ENCODE measurements at regions not wholly inside any gene's neighbourhood (a gene's known extent, or its start where the extent isn't known, plus 50 kb on each side); places are given as distances from the start of the nearest gene placed in this dataset.

DNA sequence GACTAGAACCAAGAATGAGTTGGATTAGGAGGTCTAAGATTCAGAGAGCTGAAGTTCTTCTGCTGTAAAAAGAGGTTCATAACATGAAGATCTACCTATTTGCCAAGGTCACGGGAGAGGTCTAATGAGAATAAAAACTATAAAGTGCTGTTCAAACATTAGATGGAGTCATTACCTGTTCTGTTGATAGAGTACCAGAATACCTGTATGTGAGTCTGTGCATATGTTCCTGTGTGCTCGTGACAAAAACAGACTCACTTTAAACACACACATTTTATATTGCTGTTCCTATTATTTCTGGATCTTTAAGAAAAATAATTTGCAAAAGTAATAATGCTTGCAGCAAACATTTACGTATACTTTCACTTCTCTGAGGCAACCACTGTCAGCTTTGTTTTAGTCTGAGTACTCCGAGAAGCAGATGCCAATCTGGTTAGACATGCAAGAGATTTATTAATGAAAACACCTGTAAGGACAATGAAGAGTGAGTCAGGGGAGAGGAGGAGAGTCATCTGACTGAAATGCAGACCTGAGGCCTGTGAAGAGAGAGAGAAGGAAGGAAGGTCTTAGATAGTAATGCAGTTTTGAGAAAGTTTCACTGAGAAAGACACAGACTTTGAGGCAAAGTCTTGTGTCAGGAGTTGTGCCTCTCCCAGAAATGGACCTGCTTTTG is 221.2 kb downstream of the SQOR start:
- Histone ChIP-seq H3K27me3 (no peaks in the 10 kb centered on the region), H3K9me3 (no peaks in the 10 kb centered on the region), H3K4me3 (replicated peaks in 1 of 3) (no peak overlapping the region), H3K4me1 (no peaks in the 10 kb centered on the region), H3K27ac (no peak overlapping the region), H3K36me3 (no peaks in the 10 kb centered on the region)
- 81 to 88% methylated on average over 4 of the region's 4 CpGs for WGBS, 2 donors
- TF ChIP-seq, protein P1, sequence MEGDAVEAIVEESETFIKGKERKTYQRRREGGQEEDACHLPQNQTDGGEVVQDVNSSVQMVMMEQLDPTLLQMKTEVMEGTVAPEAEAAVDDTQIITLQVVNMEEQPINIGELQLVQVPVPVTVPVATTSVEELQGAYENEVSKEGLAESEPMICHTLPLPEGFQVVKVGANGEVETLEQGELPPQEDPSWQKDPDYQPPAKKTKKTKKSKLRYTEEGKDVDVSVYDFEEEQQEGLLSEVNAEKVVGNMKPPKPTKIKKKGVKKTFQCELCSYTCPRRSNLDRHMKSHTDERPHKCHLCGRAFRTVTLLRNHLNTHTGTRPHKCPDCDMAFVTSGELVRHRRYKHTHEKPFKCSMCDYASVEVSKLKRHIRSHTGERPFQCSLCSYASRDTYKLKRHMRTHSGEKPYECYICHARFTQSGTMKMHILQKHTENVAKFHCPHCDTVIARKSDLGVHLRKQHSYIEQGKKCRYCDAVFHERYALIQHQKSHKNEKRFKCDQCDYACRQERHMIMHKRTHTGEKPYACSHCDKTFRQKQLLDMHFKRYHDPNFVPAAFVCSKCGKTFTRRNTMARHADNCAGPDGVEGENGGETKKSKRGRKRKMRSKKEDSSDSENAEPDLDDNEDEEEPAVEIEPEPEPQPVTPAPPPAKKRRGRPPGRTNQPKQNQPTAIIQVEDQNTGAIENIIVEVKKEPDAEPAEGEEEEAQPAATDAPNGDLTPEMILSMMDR (IDR thresholded peaks at IDR 0.05): no peak
- no peak for TF ChIP-seq POLR2A (IDR thresholded peaks at IDR 0.05)
- no peak for DNase-seq
- intact Hi-C loops (cut with DNase I): no loop called here

DNA sequence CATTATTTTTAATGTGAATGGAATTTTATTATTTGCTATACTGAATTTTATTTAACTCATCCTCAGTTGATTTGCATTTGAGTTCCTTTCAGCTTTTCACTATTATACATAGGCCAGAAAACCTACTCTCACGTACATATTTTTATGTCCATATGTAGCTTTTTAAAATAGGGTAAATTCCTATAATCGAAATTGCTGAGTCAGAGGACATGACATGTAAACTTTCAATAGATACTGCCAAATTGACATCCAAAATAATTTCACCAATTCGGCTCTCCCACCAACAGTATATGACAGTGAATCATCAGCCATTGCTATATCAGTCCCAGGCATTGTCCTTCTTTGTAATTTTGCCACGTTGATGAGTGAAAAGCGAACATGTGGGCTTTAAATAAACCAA is 222.5 kb downstream of the SQOR start:
- no peaks in the 10 kb centered on the region for H3K4me1 ChIP-seq
- no peaks in the 10 kb centered on the region for H3K36me3 ChIP-seq
- TF ChIP-seq, protein P1 (IDR thresholded peaks at IDR 0.05): no peak
- no peak for TF ChIP-seq POLR2A (IDR thresholded peaks at IDR 0.05)
- H3K27me3 ChIP-seq: no peaks in the 10 kb centered on the region
- no peak overlapping the region for H3K4me3 ChIP-seq (replicated peaks in 1 of 3)
- DNase-seq: no peak
- H3K9me3 ChIP-seq: no peaks in the 10 kb centered on the region
- 90% methylated on average over 5 of the region's 5 CpGs for WGBS, 2 donors
- intact Hi-C loops (cut with DNase I): no loop called here
- H3K27ac ChIP-seq: no peak overlapping the region

DNA sequence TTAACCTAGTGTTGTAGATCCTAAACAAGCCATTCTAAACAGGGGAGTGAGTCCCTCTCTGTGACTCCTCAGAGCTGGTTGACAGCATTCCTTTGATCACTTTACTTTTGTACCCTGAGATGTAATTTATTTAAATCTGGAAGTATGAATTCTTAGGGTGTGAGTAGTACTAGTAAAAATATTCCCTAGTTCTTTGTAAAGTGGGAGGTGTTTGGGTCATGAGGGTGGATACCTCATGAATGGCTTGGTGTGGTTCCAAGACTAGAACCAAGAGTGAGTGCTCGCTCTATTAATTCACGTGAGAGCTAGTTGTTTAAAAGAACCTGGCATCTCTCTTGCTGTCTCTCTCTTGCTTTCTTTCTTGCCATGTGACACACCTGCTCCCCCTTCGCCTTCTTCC is 223.7 kb downstream of the SQOR start:
- intact Hi-C loops (cut with DNase I): no loop called here
- Histone ChIP-seq H3K4me1 (no peaks in the 10 kb centered on the region), H3K9me3 (no peaks in the 10 kb centered on the region), H3K4me3 (replicated peaks in 1 of 3) (no peak overlapping the region), H3K27ac (no peak overlapping the region), H3K27me3 (no peaks in the 10 kb centered on the region), H3K36me3 (no peaks in the 10 kb centered on the region)
- TF ChIP-seq, protein P1 (IDR thresholded peaks at IDR 0.05): no peak
- no peak for TF ChIP-seq POLR2A (IDR thresholded peaks at IDR 0.05)
- no peak for DNase-seq
- 70 to 74% methylated on average over 3 of the region's 3 CpGs for WGBS, 2 donors

DNA sequence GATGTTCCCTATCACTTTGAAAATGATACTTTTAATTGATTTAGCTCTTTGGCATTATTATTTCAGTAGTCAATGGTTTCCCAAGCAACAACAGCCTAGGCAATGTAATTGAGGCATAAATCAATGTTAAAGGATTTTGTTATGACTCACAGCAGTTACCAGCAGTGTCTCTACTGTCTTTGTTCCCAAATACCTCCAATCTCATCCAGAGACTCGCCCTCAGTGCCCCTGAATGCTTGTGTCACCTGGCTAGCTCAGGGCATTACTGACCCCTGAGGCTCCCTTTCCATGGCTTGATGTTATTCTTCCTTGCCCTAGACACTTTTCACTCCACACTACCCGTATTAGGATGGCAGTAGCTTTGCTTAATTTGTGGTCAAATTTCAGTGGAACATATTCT is 227.2 kb downstream of the SQOR start:
- TF ChIP-seq, protein P1 (IDR thresholded peaks at IDR 0.05): no peak
- no peak for TF ChIP-seq POLR2A (IDR thresholded peaks at IDR 0.05)

DNA sequence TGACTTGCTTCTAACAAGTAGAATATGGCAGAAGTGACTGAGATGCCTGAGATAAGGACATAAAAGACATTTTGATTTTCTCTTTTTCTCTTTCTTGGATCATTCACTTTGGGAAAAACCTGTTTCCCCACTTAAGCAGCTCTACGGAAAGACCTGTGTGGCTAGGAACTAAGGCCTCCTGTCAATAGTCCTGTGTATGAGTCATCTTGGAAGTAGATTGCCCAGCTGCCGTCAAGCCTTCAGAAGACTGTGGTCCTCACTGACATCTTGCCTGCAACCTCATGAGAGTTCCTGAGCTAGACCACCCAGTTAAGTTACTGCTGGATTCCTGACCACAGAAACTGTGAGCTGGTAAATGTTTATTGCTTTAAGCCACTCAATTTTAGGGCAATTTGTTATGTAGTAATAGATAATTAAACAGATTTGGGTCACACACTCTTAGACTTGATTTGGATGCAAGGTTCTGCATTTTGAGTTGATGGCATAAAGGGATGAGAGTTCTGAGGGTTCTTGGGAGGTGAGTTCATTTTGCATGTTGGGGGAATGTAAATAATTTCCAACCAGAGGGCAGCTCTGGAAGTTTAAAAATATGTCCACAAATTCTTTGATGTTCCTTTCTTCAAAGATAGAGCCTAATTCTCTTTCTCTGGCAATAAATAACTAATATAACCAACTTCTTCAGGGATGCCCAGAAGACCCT is 229.2 kb downstream of the SQOR start:
- Histone ChIP-seq H3K9me3 (no peaks in the 10 kb centered on the region), H3K4me1 (no peaks in the 10 kb centered on the region), H3K27ac (no peak overlapping the region), H3K27me3 (no peaks in the 10 kb centered on the region), H3K36me3 (no peaks in the 10 kb centered on the region), H3K4me3 (replicated peaks in 1 of 3) (no peak overlapping the region)
- WGBS, 2 donors: 55 to 64% methylated on average over 2 of the region's 2 CpGs
- no peak for DNase-seq
- intact Hi-C loops (cut with DNase I): no loop called here
- no peak for TF ChIP-seq POLR2A (IDR thresholded peaks at IDR 0.05)
- TF ChIP-seq, protein P1 (IDR thresholded peaks at IDR 0.05): no peak

More for the DNA sequence above, 227.2 kb downstream of the SQOR start:
- 63 to 65% methylated on average over 2 of the region's 2 CpGs for WGBS, 2 donors
- DNase-seq: no peak
- Histone ChIP-seq H3K27me3 (no peaks in the 10 kb centered on the region), H3K36me3 (no peaks in the 10 kb centered on the region), H3K4me1 (no peaks in the 10 kb centered on the region), H3K4me3 (replicated peaks in 1 of 3) (no peak overlapping the region), H3K9me3 (no peaks in the 10 kb centered on the region), H3K27ac (no peak overlapping the region)
- intact Hi-C loops (cut with DNase I): no loop called here

Data from thyroid gland (tissue), 4 donors.